Cerebellar nuclear complex (tissue), 1 donor: ENCODE measurements at regions not wholly inside any gene's neighbourhood (a gene's known extent, or its start where the extent isn't known, plus 50 kb on each side); places are given as distances from the start of the nearest gene placed in this dataset.

ENCODE experiments used
- DNase-seq, 2 experiments: peaks; one replicate each; lab custom pipeline; 2025; lab: John Stamatoyannopoulos, UW

DNA sequence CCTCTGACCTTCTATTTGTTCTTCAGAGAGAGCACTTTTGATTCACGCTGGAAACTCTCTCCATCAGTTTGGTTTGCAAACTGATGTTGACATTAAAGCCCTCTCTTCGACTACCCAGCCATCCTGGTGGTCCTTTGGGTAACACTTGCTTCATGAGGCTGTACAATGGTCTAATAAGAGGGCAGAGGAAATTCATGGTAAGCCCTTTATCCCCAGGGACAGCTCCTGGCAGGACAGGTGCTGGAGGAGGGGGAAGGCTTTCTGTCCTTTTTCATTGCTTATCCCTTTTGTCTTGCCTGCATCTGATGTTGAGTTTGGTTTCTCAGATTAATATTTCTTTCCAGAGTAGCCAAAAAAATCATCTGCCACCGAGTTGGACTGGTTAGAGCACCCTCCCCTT, 52.1 kb upstream of the CD93 start:
- DNase-seq: no peak

- no peak for DNase-seq
These were observed 51.0 kb upstream of the CD93 start for GRCh38 chr20:23136893-23137745.

- no peak for DNase-seq
These were observed 49.6 kb upstream of the CD93 start for GRCh38 chr20:23135449-23136420.
